Erythroblast (primary cell): ENCODE measurements at regions not wholly inside any gene's neighbourhood (a gene's known extent, or its start where the extent isn't known, plus 50 kb on each side); places are given as distances from the start of the nearest gene placed in this dataset.
A peak's percentile ranks its signal among the peaks of the same experiment; 100 is the strongest.
"Not testable (repeated sequence)": the region's sequence is repeated elsewhere in the genome, so short reads cannot be mapped to it uniquely, and the experiment has no call there.

Experiments used
- DNase-seq, 2 experiments: peaks; one replicate each; lab custom pipeline; 2025; lab: John Stamatoyannopoulos, UW
- GATA1 ChIP-seq: IDR thresholded peaks from 2 replicates; pipeline ENCODE4 v1.6.1; 2011; ENCODE audit warnings: low read depth, mild to moderate bottlenecking, control low read depth, low read length, moderate library complexity
- POLR2A ChIP-seq: IDR thresholded peaks from 2 replicates; pipeline ENCODE4 v1.6.1; 2011; ENCODE audit warnings: mild to moderate bottlenecking, low read length

GRCh38 chr12:76193961-76194360, 109.5 kb upstream of the NAP1L1 start:
- TF ChIP-seq GATA1, result no peak
- no peak for TF ChIP-seq POLR2A
- DNase-seq, result no peak

GRCh38 chr12:76192416-76192815, 107.9 kb upstream of the NAP1L1 start:
- TF ChIP-seq POLR2A, result no peak
- no peak for TF ChIP-seq GATA1

GRCh38 chr12:76190299-76190698, 105.8 kb upstream of the NAP1L1 start:
- TF ChIP-seq POLR2A (no peak), GATA1 (no peak)
- no peak for DNase-seq

More at GRCh38 chr12:76192416-76192815, 107.9 kb upstream of the NAP1L1 start:
- DNase-seq, result no peak

GRCh38 chr12:76189851-76190250, 105.4 kb upstream of the NAP1L1 start:
- TF ChIP-seq GATA1 (no peak), POLR2A (no peak)
- DNase-seq, result no peak

GRCh38 chr12:76187177-76187576, 102.7 kb upstream of the NAP1L1 start:
- no peak for TF ChIP-seq POLR2A
- no peak for TF ChIP-seq GATA1
- no peak for DNase-seq

GRCh38 chr12:76186131-76186906, 101.8 kb upstream of the NAP1L1 start:
- DNase-seq, result no peak
- TF ChIP-seq POLR2A, result no peak
- TF ChIP-seq GATA1, result no peak

GRCh38 chr12:76183459-76184186, 99.1 kb upstream of the NAP1L1 start:
- DNase-seq, result peak in 1 of 2 experiments; percentile 17
- no peak for TF ChIP-seq POLR2A
- TF ChIP-seq GATA1, result no peak

GRCh38 chr12:76180401-76181277, 96.2 kb upstream of the NAP1L1 start:
- DNase-seq, result peak; percentile 23 to 68
- TF ChIP-seq GATA1 (no peak), POLR2A (no peak)

GRCh38 chr12:76178452-76178851, 94.0 kb upstream of the NAP1L1 start:
- TF ChIP-seq GATA1 (no peak), POLR2A (no peak)
- DNase-seq, result no peak

GRCh38 chr12:76177821-76178220, 93.3 kb upstream of the NAP1L1 start:
- no peak for DNase-seq
- TF ChIP-seq GATA1 (no peak), POLR2A (no peak)

GRCh38 chr12:76176940-76177339, 92.5 kb upstream of the NAP1L1 start:
- DNase-seq, result no peak
- TF ChIP-seq POLR2A, result no peak
- no peak for TF ChIP-seq GATA1

GRCh38 chr12:76175946-76176345, 91.5 kb upstream of the NAP1L1 start:
- not testable (repeated sequence) for DNase-seq

- DNase-seq, result no peak
- TF ChIP-seq POLR2A, result no peak
Observed at GRCh38 chr12:76173756-76174155, 89.3 kb upstream of the NAP1L1 start.

GRCh38 chr12:76158518-76159321, 74.2 kb upstream of the NAP1L1 start:
- DNase-seq, result peak; percentile 51 to 56
- TF ChIP-seq GATA1 (no peak), POLR2A (no peak)
